Uterus (tissue), 2 donors: ENCODE measurements at regions not wholly inside any gene's neighbourhood (a gene's known extent, or its start where the extent isn't known, plus 50 kb on each side); places are given as distances from the start of the nearest gene placed in this dataset.

Experiments
- POLR2A ChIP-seq, 2 donors: fragments of 450-650 bp; IDR thresholded peaks; one replicate each; pipeline ENCODE4 v1.6.1; 2016; ENCODE audit warnings: antibody characterized with exemption in 2 of 2, mild to moderate bottlenecking in 1 of 2, moderate library complexity in 1 of 2
- TF ChIP-seq, protein P1 (sequence below), 4 experiments: fragments of 200-600 bp in 2 of 4; fragments of 450-650 bp in 2 of 4; sonication (generic) in 2 of 4; IDR thresholded peaks; one replicate each; pipeline ENCODE4 v1.5.1; 2016 to 2019; ENCODE audit warnings: antibody characterized with exemption in 4 of 4, mild to moderate bottlenecking in 2 of 4, moderate library complexity in 1 of 4

DNA sequence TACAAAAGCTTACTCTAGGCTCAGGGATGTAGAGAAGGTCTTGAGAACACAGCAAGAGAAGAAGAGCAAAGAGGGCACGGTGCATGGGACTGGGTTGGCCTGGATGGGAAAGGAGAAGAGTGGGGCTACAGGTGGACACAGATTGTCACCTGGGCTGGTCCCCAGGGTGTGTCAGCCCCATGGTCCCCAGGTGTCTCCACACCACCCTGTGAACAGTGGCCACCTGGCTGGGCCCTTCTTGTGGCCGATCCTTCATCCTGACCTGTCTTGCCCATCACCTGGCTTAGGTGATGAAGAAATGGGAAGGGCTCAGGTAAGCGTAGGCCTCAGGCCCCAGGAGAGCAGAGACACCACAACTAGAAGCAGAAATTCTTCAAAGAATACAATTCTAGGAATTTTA, 188.9 kb downstream of the TENT4A start:
- TF ChIP-seq, protein P1, sequence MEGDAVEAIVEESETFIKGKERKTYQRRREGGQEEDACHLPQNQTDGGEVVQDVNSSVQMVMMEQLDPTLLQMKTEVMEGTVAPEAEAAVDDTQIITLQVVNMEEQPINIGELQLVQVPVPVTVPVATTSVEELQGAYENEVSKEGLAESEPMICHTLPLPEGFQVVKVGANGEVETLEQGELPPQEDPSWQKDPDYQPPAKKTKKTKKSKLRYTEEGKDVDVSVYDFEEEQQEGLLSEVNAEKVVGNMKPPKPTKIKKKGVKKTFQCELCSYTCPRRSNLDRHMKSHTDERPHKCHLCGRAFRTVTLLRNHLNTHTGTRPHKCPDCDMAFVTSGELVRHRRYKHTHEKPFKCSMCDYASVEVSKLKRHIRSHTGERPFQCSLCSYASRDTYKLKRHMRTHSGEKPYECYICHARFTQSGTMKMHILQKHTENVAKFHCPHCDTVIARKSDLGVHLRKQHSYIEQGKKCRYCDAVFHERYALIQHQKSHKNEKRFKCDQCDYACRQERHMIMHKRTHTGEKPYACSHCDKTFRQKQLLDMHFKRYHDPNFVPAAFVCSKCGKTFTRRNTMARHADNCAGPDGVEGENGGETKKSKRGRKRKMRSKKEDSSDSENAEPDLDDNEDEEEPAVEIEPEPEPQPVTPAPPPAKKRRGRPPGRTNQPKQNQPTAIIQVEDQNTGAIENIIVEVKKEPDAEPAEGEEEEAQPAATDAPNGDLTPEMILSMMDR (IDR thresholded peaks at IDR 0.05), result no peak
- TF ChIP-seq POLR2A (IDR thresholded peaks at IDR 0.05), result no peak
